Putamen (tissue), 1 donor: ENCODE measurements at regions not wholly inside any gene's neighbourhood (a gene's known extent, or its start where the extent isn't known, plus 50 kb on each side); places are given as distances from the start of the nearest gene placed in this dataset.
A peak's percentile ranks its signal among the peaks of the same experiment; 100 is the strongest.
"Not testable (repeated sequence)": the region's sequence is repeated elsewhere in the genome, so short reads cannot be mapped to it uniquely, and the experiment has no call there.

Source experiments
- DNase-seq: peaks from one replicate; pipeline ENCODE4 v3.0.0-alpha.2; 2016; ENCODE audit warnings: low spot score

DNA sequence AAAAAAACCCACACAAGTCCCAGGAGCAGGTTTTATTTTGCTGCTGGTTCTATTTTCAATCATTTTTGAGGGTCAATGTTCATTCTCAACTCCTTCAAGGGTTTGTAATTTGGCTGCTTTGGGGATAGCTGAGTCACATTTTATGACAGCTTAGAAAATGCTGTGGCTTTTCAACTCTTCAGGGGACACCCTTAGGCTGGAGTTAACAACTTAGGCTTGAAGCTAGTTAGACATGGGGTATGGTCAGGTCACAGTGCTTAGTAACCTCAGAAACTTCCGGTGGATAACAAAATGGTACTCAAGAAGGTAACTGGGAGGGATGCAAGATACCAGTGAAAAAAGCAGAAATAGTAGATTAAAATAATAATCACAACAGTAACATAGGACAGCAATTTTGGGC lies 308.8 kb downstream of the HHIPL2 start:
- no peak for DNase-seq

GRCh38 chr1:222234351-222234750 lies 313.6 kb downstream of the HHIPL2 start:
- DNase-seq: no peak

DNA sequence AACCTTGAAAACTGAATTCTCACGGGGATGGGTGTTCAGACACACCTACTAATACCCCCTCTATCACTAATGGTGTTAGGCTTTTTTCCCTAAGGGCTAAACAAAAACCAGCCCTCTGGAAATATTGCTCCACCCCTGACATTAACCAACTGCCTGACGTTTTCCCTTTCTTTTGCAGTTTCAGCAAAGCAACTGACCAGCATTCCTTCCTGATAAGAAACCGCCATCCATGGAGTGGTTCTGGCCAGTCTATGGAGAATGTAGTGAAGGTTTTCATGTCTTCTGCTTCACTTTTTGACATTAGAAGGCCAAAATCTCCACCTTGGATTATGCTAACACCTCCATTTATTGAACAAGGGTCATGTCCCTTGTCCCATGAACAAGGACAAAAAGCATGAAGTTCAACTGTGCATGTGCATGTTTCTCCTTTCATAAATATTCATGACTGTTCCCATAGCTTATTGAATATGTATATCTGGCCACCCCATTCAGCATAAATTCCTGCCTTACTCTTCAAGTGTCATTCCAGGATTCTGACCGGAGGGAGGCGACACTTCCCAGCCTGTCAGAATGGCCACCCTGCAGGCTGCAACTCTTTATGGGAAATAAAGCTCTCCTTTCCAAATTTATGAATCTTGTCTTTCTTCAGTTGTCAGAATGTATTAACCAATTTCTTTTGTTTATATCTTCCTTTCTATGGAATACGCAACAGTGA lies 314.3 kb downstream of the HHIPL2 start:
- DNase-seq: no peak

GRCh38 chr1:222232842-222233241 lies 315.1 kb downstream of the HHIPL2 start:
- DNase-seq: no peak

DNA sequence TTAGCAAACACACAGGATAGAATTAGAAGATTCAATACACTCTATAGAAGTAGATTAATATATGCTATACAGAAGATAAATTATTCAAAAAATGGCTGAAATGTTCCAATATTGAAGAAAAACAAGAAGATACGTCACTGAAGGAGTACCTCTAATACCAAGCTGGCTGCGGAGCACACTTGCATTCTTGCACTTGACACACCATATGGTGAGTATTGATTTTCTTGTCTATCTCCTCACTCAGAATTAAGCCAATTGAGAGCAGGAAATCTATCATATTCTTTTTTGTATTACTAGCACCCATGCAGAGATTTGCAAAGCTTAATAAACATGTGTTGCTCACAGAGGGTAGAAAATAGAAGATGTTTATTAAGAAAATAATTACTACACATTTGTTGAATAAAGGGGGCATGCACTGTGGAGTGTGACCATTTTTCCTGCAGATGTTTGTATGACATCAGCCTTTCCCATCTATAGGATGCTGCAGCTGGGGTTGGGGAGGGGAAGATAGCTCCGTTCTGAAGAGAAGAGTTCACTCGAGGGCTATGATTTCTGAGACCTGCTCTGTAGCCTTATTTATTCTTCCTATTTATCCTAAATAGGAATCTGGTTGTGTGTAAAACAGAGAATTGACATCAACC lies 318.1 kb downstream of the HHIPL2 start:
- no peak for DNase-seq

- DNase-seq: no peak
Measured at GRCh38 chr1:222225316-222225691, 322.6 kb downstream of the HHIPL2 start.

DNA sequence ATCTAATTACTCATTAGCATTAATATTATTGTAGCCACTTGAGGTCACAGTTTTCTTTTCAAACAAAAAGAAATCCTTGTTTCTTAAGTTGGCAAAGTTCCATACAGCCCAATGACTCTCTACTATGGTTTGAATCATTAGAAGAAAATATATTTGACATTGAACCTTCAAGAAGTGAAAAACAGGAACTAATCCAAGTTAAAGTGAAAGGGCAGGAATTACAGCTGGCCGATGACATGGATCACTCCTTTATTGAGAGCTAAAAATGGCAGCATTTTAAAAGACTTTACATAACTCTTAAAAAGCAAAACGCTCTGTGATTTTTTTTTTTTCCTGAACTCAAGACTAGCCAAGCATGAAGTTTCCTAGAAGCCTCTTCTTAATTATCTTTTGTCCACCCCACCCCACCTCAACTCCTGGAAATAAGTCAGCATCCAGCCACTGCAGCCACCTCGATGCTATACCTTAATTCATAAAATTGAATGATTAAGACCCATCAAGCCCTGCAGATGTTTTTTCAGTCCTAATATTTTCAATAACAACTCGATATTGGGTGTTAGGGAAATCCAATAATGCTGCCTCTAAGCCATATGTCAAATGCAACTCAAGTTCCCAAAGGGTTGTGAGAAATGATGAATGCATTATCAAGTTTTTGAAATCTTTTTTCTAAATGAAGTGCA lies 323.1 kb downstream of the HHIPL2 start:
- DNase-seq: no peak

- DNase-seq: no peak
Measured at GRCh38 chr1:222224156-222224555, 323.7 kb downstream of the HHIPL2 start.

DNA sequence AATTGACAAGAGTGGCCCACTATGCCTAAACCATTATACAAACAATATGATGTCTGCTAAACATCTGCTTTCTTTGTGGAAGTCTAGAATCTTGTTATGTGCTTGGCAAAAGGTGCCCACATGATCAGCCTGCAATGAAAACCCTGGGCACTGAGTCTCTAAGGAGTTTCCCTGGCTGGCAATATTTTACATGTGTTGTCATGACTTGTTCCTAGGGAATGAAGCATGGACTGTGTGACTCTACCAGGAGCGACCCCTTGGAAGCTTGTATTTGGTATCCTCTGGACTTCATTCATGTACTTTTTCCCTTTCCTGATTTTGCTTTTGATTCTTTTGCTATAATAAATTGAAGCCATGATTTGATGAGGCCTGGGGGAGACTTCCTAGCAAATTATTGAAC lies 324.9 kb downstream of the HHIPL2 start:
- no peak for DNase-seq

DNA sequence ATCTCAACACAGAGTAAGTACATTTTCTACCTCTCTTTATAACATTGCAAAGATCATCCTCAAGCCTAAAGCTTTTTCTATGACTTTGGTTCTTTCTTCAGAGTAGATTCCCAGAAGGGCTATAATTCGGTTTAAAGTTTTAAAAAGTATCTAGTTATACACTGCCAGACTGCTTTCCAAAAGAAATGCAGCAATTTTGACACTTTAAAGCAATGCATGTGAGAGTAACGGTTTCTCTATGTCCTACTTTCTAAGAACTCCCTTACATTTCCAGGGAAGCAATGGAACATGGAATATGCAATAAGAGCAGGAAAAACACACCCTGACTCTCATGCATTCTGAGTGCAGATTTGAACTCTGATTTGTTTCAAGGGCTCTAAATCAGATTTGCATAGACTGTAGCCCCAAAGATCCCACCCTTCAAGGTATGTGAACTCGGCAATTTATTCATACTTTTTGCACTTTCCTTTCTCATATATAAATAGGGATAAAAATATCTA lies 331.6 kb downstream of the HHIPL2 start:
- no peak for DNase-seq

- no peak for DNase-seq
Measured at GRCh38 chr1:222210776-222211175, 337.1 kb downstream of the HHIPL2 start.

DNA sequence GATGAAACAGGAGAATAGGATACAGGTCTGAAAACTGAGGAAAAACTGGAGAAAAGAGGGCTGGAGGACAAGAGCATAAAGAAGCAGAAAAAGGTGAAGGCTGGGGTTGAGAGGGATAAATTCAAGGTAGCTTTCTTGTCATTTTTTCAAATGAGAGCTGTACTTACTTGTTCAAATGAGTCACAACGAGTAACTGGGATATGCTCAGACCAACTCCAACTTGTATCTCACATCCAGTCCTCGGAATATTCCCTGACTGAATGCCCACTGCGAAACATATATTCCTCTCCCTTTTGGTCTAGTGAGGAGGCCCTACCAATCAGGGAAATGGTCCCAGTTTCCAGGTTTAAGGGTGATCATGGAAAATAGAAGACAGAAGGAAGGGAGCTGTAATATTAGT lies 343.4 kb downstream of the HHIPL2 start:
- no peak for DNase-seq

DNA sequence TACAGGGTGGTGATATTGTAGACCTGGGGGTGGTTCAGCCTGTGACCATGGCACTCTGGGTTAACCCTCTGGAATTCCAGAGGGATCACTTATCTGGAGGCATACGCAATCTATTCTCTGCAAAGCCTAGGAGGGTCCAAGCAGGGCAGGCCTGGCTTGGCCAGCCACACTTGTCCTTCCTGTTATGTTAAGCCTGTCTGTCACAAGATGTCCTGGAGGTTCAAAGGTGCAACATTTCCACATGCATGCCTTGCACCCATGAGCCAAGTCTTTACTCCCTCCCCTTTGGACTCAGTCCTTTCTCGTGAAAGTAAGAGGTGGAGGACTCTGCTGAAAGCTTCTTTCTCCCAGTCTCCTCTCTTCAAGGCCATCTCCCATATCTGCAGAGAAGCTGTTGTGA lies 345.1 kb downstream of the HHIPL2 start:
- no peak for DNase-seq

- no peak for DNase-seq
Measured at GRCh38 chr1:222196736-222197135, 351.2 kb downstream of the HHIPL2 start.

DNA sequence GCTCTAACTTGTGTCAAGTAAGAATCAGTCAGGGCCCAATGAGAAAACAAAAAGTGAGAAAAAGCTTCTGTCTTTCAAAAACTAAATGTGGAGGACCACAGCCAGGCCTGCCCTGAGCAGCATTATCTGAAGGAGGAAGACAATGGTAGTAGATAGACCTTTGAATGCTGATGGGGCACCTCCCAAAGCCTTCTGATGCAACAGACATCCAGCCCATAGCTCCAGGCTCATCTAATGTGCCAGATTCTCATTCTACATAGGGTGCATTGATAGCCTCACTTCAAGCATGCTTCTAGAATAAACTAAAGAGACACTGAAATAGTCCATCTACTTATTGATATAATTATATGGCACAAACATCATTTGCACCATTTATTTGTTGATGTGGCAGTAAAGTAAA lies 351.6 kb downstream of the HHIPL2 start:
- DNase-seq: no peak

DNA sequence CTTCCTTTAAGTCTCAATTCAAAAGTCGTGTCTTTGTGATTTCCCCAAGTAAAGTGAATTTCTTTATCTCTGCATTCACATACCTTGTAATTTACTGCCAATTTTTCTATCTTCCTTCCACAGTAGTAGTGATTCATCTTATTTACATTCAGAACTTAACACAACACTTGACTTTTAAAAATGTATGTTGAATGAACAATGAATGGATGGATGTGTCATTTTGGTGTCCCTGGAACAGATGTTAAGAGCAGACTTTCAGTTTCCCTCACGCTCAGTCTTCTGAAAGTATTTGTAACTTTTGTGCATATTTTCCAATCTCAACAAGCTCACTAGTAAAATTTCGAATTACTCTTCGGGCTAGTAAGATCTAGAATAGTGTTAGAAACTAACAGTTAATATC lies 352.0 kb downstream of the HHIPL2 start:
- no peak for DNase-seq

DNA sequence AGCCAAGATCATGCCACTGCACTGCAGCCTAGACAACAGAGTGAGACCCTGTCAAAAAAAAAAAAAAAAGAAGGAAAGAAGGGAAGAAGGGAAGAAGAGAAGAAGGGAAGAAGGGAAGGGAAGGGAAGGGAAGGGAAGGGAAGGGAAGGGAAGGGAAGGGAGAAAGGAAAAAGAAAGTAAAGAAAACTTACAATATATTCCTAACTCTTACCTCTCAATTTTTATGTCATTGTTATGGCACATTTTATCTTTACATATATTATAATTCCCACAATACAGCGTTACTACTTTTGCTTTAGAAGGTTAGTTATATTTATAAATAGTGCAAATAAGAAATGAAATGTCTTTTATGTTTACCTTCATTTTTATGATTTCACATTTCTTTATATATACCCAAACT lies 358.7 kb downstream of the HHIPL2 start:
- DNase-seq: no peak

DNA sequence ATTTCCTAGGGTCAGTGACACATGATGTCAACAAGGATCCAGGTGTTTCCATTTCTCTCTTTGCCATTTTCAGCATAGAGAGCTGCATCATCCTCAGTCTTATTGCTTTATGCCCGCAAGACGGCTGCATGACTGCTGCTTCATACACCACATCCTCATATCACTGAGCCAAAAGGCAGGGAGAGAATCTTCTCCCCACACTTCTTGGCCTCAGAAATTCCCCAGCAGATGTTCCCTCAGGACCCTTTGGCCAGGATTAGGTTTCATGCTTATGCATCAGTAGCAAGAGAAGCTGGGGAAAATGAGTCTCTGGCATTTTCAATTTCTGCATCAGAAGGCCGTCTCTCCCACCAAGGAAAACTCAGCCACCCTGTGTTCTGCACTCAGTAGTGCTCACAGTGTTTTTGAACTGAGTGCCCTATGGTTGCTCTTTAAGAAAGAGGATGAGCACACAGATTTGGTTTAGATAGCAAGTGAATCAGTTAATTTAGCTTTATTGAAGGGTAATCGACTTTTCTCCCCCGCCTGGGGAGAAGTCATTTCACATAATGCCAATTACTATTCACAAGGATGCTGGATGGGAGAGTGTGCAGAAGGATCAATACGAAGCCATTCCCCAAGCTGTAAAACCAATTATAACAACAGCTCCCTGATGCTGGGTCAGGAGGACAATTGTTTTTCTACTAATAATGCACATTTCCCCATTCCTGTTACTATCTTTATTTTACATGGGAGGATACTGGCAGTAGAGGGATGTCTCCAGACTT lies 360.2 kb downstream of the HHIPL2 start:
- DNase-seq: no peak

- no peak for DNase-seq
Measured at GRCh38 chr1:222182641-222183040, 365.3 kb downstream of the HHIPL2 start.

DNA sequence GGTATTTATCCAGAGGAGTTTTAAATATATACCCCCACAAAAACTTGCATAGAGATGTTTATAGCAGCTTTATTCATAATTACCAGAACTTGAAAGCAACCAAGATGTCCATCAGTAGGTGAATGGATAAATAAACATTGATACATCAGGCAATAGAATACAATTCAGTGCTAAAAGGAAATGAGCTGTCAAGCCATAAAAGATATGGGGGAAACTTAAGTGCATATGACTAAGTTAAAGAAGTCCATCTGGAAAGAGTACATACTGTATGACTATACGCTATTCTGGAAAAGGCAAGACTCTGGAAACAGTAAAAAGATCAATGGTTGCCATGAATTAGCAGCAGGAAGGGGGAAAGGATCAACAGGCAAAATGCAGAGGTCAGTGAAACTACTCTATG lies 366.7 kb downstream of the HHIPL2 start:
- no peak for DNase-seq

DNA sequence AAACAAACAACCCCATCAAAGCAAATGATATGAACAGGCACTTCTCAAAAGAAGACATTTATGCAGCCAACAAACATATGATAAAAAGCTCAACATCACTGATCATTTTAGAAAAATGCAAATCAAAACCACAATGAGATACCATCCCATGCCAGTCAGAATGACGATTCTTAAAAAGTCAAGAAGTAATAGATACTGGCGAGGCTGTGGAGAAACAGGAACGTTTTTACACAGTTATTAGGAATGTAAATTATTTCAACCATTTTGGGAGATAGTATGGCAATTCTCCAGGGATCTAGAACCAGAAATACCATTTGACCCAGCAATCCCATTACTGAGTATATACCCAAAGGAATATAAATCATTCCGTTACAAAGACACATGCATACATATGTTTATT lies 370.4 kb downstream of the HHIPL2 start:
- not testable (repeated sequence) for DNase-seq

DNA sequence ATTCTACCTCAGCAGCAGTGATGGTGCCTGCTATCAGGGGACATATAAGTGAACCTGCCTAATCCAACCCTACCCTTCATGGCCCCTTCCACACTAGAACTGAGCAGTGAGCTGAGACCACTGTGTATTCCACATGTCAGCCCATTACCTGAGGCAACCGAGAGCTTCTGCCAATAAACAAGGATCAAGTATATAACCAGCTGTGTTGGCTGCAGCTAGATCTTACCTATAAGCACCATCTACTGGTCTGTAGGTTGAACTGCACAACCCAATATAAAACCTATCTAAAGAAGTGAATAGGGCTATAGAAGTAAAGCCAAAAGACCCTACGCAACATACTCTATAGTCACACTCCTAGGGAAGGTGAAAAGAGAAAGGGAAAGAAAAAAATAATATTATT lies 376.9 kb downstream of the HHIPL2 start:
- DNase-seq: peak; percentile 3

DNA sequence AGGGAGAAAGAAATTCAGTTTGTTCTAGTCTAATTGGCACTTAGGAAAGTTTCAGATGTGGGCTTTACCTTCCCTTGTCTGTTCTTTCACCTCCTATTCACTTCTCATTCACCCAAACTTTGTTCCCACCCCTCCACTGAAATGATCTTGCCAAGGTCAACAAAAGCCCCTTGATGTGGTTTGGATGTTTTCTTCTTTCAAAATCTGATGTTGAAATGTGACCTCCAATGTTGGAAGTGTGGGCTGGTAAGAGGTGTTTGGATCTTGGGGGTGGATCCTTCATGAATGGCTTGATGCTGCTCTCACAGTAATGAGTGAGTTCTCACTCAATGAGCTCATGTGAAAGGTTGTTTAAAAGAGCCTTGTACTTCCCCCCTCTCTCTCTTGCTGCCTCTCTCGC lies 379.3 kb downstream of the HHIPL2 start:
- no peak for DNase-seq
